OCI-LY3 (cell line): ENCODE measurements at regions not wholly inside any gene's neighbourhood (a gene's known extent, or its start where the extent isn't known, plus 50 kb on each side); places are given as distances from the start of the nearest gene placed in this dataset.

ENCODE experiments used
- H2AFZ ChIP-seq: fragments of 200-600, 300-600 bp; shearing (Covaris generic); 2 replicates; pipeline ENCODE4 v1.6.0; 2014; ENCODE audit warnings: antibody characterized with exemption, low read depth, low read length
- H3K27ac ChIP-seq: fragments of 200-600, 300-600 bp; sonication (generic); 2 replicates; pipeline ENCODE4 v1.5.1; 2014; ENCODE audit warnings: mild to moderate bottlenecking, low read length, moderate library complexity, mixed read lengths
- H3K27me3 ChIP-seq: fragments of 200-600, 300-600 bp; sonication (generic); 2 replicates; pipeline ENCODE4 v1.6.1; 2014; ENCODE audit warnings: low read depth, low read length, mixed read lengths
- H3K36me3 ChIP-seq: fragments of 200-600, 300-600 bp; sonication (generic); replicated peaks from 2 replicates; pipeline ENCODE3; 2014; ENCODE audit warnings: low read depth, low read length, mixed read lengths
- H3K4me1 ChIP-seq: fragments of 300-600, 200-600 bp; sonication (generic); 2 replicates; pipeline ENCODE4 v1.6.1; 2014; ENCODE audit warnings: low read length, mixed read lengths
- H3K4me2 ChIP-seq: fragments of 200-600, 300-600 bp; sonication (generic); 2 replicates; pipeline ENCODE4 v1.6.1; 2014; ENCODE audit warnings: low read length, mixed read lengths
- H3K4me3 ChIP-seq: fragments of 300-600, 200-600 bp; sonication (generic); 2 replicates; pipeline ENCODE4 v1.5.1; 2014; ENCODE audit warnings: antibody characterized with exemption, mild to moderate bottlenecking, low read length, moderate library complexity
- H3K79me2 ChIP-seq: fragments of 300-600, 200-600 bp; shearing (Covaris generic); 2 replicates; pipeline ENCODE4 v1.6.1; 2014; ENCODE audit warnings: mild to moderate bottlenecking, low read length, mixed read lengths
- H3K9ac ChIP-seq: fragments of 300-600, 200-600 bp; shearing (Covaris generic); 2 replicates; pipeline ENCODE4 v1.6.0; 2014; ENCODE audit warnings: mild to moderate bottlenecking, low read length, moderate library complexity
- H3K9me3 ChIP-seq: fragments of 200-600, 300-600 bp; shearing (Covaris generic); 2 replicates; pipeline ENCODE4 v1.6.1; 2014; ENCODE audit warnings: low read length, mixed read lengths; ENCODE audit not compliant: insufficient read depth
- H4K20me1 ChIP-seq: fragments of 200-600, 300-600 bp; sonication (generic); 2 replicates; pipeline ENCODE4 v1.6.1; 2016; ENCODE audit warnings: low read length, mixed read lengths; ENCODE audit not compliant: insufficient read depth
- CTCF ChIP-seq: fragments of 200-600, 300-600 bp; sonication (generic); IDR thresholded peaks from 2 replicates; pipeline ENCODE4 v1.5.1; 2014; ENCODE audit warnings: antibody characterized with exemption, low read length, low read depth
- EZH2phosphoT487 ChIP-seq: fragments of 200-600 bp; shearing (Covaris generic); IDR thresholded peaks from 2 replicates; pipeline ENCODE4 v1.6.1; 2018; ENCODE audit warnings: antibody characterized with exemption, mixed run types, low read depth

DNA sequence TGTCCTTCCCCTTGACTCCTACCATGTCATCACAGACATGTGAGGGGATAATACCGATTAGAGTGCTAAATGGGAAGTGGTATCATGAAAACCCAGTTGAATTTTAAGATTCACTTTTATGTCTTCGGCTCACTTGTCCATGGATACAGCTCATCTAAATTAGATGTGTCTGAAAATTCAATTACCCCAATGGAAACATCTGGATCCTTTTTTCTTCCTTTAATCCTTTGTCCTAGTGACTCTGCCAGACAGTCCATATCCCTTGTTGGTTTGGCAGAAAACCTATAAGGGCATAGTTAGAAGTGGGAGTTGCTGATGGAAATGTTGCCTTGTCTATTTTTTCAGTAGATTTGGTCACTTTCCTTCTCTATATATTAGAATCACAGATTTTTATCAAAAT lies 271.9 kb downstream of the MTERF1 start:
- no peaks in the 10 kb centered on the region for H3K79me2 ChIP-seq
- no peak overlapping the region for H3K4me3 ChIP-seq
- H4K20me1 ChIP-seq: no peaks in the 10 kb centered on the region
- no peak overlapping the region for H3K4me2 ChIP-seq
- no peak overlapping the region for H3K27ac ChIP-seq
- H3K9ac ChIP-seq: no peak overlapping the region
- no peaks in the 10 kb centered on the region for H3K36me3 ChIP-seq
- no peak overlapping the region for H2AFZ ChIP-seq
- TF ChIP-seq CTCF: no peak
- TF ChIP-seq EZH2phosphoT487: no peak
- H3K27me3 ChIP-seq: no peaks in the 10 kb centered on the region
- H3K4me1 ChIP-seq: no peaks in the 10 kb centered on the region
- H3K9me3 ChIP-seq: no peaks in the 10 kb centered on the region

GRCh38 chr7:91609525-91609924 lies 271.0 kb downstream of the MTERF1 start:
- no peak overlapping the region for H3K27ac ChIP-seq
- no peaks in the 10 kb centered on the region for H3K4me1 ChIP-seq
- H3K79me2 ChIP-seq: no peaks in the 10 kb centered on the region
- no peaks in the 10 kb centered on the region for H3K27me3 ChIP-seq
- no peaks in the 10 kb centered on the region for H3K36me3 ChIP-seq
- no peak overlapping the region for H3K4me3 ChIP-seq
- H4K20me1 ChIP-seq: no peaks in the 10 kb centered on the region
- no peak overlapping the region for H3K4me2 ChIP-seq
- no peaks in the 10 kb centered on the region for H3K9me3 ChIP-seq
- no peak overlapping the region for H3K9ac ChIP-seq
- H2AFZ ChIP-seq: no peak overlapping the region
- TF ChIP-seq CTCF (peak; percentile 13; the same call in 1 of the 2 replicates), EZH2phosphoT487 (no peak)

- no peak overlapping the region for H2AFZ ChIP-seq
- no peaks in the 10 kb centered on the region for H4K20me1 ChIP-seq
- H3K79me2 ChIP-seq: no peaks in the 10 kb centered on the region
- no peak overlapping the region for H3K9ac ChIP-seq
- no peak for TF ChIP-seq EZH2phosphoT487
- no peak for TF ChIP-seq CTCF
- H3K27ac ChIP-seq: no peak overlapping the region
- H3K4me1 ChIP-seq: no peaks in the 10 kb centered on the region
- H3K27me3 ChIP-seq: no peaks in the 10 kb centered on the region
- H3K4me3 ChIP-seq: no peak overlapping the region
- no peak overlapping the region for H3K4me2 ChIP-seq
- no peaks in the 10 kb centered on the region for H3K36me3 ChIP-seq
- no peaks in the 10 kb centered on the region for H3K9me3 ChIP-seq
Measured at GRCh38 chr7:91614431-91614830, 266.1 kb downstream of the MTERF1 start.

- no peaks in the 10 kb centered on the region for H3K9me3 ChIP-seq
- TF ChIP-seq CTCF: no peak
- TF ChIP-seq EZH2phosphoT487: no peak
- H3K79me2 ChIP-seq: no peaks in the 10 kb centered on the region
- H3K4me3 ChIP-seq: no peak overlapping the region
- no peak overlapping the region for H3K4me2 ChIP-seq
- no peaks in the 10 kb centered on the region for H3K27me3 ChIP-seq
- H2AFZ ChIP-seq: 0 out of 2 replicates have a peak overlapping the region, but pooled peaks have one; percentile 22
- no peaks in the 10 kb centered on the region for H3K36me3 ChIP-seq
- no peaks in the 10 kb centered on the region for H3K4me1 ChIP-seq
- no peak overlapping the region for H3K9ac ChIP-seq
- H3K27ac ChIP-seq: no peak overlapping the region
- no peaks in the 10 kb centered on the region for H4K20me1 ChIP-seq
Measured at GRCh38 chr7:91618776-91619765, 261.4 kb downstream of the MTERF1 start.
